OCI-LY3 (cell line): ENCODE measurements at regions not wholly inside any gene's neighbourhood (a gene's known extent, or its start where the extent isn't known, plus 50 kb on each side); places are given as distances from the start of the nearest gene placed in this dataset.

Source experiments
- H2AFZ ChIP-seq: fragments of 200-600, 300-600 bp; shearing (Covaris generic); 2 replicates; pipeline ENCODE4 v1.6.0; 2014; ENCODE audit warnings: antibody characterized with exemption, low read depth, low read length
- H3K27ac ChIP-seq: fragments of 200-600, 300-600 bp; sonication (generic); 2 replicates; pipeline ENCODE4 v1.5.1; 2014; ENCODE audit warnings: mild to moderate bottlenecking, low read length, moderate library complexity, mixed read lengths
- H3K27me3 ChIP-seq: fragments of 200-600, 300-600 bp; sonication (generic); 2 replicates; pipeline ENCODE4 v1.6.1; 2014; ENCODE audit warnings: low read depth, low read length, mixed read lengths
- H3K36me3 ChIP-seq: fragments of 200-600, 300-600 bp; sonication (generic); replicated peaks from 2 replicates; pipeline ENCODE3; 2014; ENCODE audit warnings: low read depth, low read length, mixed read lengths
- H3K4me1 ChIP-seq: fragments of 300-600, 200-600 bp; sonication (generic); 2 replicates; pipeline ENCODE4 v1.6.1; 2014; ENCODE audit warnings: low read length, mixed read lengths
- H3K4me2 ChIP-seq: fragments of 200-600, 300-600 bp; sonication (generic); 2 replicates; pipeline ENCODE4 v1.6.1; 2014; ENCODE audit warnings: low read length, mixed read lengths
- H3K4me3 ChIP-seq: fragments of 300-600, 200-600 bp; sonication (generic); 2 replicates; pipeline ENCODE4 v1.5.1; 2014; ENCODE audit warnings: antibody characterized with exemption, mild to moderate bottlenecking, low read length, moderate library complexity
- H3K79me2 ChIP-seq: fragments of 300-600, 200-600 bp; shearing (Covaris generic); 2 replicates; pipeline ENCODE4 v1.6.1; 2014; ENCODE audit warnings: mild to moderate bottlenecking, low read length, mixed read lengths
- H3K9ac ChIP-seq: fragments of 300-600, 200-600 bp; shearing (Covaris generic); 2 replicates; pipeline ENCODE4 v1.6.0; 2014; ENCODE audit warnings: mild to moderate bottlenecking, low read length, moderate library complexity
- H3K9me3 ChIP-seq: fragments of 200-600, 300-600 bp; shearing (Covaris generic); 2 replicates; pipeline ENCODE4 v1.6.1; 2014; ENCODE audit warnings: low read length, mixed read lengths; ENCODE audit not compliant: insufficient read depth
- H4K20me1 ChIP-seq: fragments of 200-600, 300-600 bp; sonication (generic); 2 replicates; pipeline ENCODE4 v1.6.1; 2016; ENCODE audit warnings: low read length, mixed read lengths; ENCODE audit not compliant: insufficient read depth
- EZH2phosphoT487 ChIP-seq: fragments of 200-600 bp; shearing (Covaris generic); IDR thresholded peaks from 2 replicates; pipeline ENCODE4 v1.6.1; 2018; ENCODE audit warnings: antibody characterized with exemption, mixed run types, low read depth
- TF ChIP-seq, protein P1 (sequence below): fragments of 200-600, 300-600 bp; sonication (generic); IDR thresholded peaks from 2 replicates; pipeline ENCODE4 v1.5.1; 2014; ENCODE audit warnings: antibody characterized with exemption, low read length, low read depth

DNA sequence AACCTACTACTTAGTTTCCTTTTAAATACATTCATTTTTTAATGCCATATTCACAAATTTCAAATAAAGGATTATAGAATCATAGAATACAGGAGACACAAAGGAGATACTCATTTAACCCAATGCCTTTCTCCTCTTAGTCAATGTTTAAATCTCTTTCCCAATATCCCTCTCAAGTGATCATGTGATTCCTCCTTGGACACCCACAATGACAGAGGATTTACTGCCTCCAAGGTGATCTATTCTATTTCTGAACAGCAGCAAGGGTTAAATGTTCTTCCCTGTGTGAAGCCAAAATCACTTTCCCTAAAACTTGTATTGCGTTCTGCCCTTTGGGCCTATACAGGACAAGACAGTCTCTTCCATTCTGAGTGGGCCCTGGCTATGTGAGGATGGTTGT lies 73.3 kb upstream of the PICALM start:
- Histone ChIP-seq H3K27ac (no peak overlapping the region), H4K20me1 (no peaks in the 10 kb centered on the region), H3K4me3 (no peak overlapping the region), H3K79me2 (no peaks in the 10 kb centered on the region), H3K9ac (no peak overlapping the region), H3K36me3 (no peaks in the 10 kb centered on the region), H3K4me2 (no peak overlapping the region), H3K27me3 (no peaks in the 10 kb centered on the region), H3K4me1 (peaks cover 64% of the 10 kb centered on the region), H2AFZ (no peak overlapping the region), H3K9me3 (no peaks in the 10 kb centered on the region)
- TF ChIP-seq EZH2phosphoT487, result no peak
- TF ChIP-seq, protein P1, sequence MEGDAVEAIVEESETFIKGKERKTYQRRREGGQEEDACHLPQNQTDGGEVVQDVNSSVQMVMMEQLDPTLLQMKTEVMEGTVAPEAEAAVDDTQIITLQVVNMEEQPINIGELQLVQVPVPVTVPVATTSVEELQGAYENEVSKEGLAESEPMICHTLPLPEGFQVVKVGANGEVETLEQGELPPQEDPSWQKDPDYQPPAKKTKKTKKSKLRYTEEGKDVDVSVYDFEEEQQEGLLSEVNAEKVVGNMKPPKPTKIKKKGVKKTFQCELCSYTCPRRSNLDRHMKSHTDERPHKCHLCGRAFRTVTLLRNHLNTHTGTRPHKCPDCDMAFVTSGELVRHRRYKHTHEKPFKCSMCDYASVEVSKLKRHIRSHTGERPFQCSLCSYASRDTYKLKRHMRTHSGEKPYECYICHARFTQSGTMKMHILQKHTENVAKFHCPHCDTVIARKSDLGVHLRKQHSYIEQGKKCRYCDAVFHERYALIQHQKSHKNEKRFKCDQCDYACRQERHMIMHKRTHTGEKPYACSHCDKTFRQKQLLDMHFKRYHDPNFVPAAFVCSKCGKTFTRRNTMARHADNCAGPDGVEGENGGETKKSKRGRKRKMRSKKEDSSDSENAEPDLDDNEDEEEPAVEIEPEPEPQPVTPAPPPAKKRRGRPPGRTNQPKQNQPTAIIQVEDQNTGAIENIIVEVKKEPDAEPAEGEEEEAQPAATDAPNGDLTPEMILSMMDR, result no peak

DNA sequence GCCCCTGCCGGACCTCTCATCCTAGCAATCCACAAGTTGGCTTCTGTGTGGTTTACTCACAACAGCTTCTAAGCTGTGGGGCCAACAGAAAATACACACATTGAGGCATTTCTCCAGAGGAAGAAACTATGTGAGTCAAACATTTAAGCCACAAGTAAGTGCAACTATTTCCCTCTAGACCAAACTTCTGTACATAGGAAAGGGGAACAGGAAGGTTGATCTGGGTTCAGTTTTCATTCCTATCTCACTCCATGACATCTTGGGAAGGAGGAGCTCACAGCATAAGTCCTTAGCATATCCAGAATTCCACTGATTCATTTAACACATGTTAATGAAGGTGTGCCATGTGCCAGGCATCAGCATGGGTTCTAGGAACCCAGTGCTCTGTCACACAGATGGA lies 72.8 kb upstream of the PICALM start:
- no peak for TF ChIP-seq EZH2phosphoT487
- no peaks in the 10 kb centered on the region for H3K79me2 ChIP-seq
- H4K20me1 ChIP-seq, result no peaks in the 10 kb centered on the region
- no peak overlapping the region for H2AFZ ChIP-seq
- H3K4me1 ChIP-seq, result peaks cover 60% of the 10 kb centered on the region
- H3K27ac ChIP-seq, result no peak overlapping the region
- no peaks in the 10 kb centered on the region for H3K9me3 ChIP-seq
- H3K4me3 ChIP-seq, result no peak overlapping the region
- H3K36me3 ChIP-seq, result no peaks in the 10 kb centered on the region
- H3K9ac ChIP-seq, result no peak overlapping the region
- no peak overlapping the region for H3K4me2 ChIP-seq
- H3K27me3 ChIP-seq, result no peaks in the 10 kb centered on the region

DNA sequence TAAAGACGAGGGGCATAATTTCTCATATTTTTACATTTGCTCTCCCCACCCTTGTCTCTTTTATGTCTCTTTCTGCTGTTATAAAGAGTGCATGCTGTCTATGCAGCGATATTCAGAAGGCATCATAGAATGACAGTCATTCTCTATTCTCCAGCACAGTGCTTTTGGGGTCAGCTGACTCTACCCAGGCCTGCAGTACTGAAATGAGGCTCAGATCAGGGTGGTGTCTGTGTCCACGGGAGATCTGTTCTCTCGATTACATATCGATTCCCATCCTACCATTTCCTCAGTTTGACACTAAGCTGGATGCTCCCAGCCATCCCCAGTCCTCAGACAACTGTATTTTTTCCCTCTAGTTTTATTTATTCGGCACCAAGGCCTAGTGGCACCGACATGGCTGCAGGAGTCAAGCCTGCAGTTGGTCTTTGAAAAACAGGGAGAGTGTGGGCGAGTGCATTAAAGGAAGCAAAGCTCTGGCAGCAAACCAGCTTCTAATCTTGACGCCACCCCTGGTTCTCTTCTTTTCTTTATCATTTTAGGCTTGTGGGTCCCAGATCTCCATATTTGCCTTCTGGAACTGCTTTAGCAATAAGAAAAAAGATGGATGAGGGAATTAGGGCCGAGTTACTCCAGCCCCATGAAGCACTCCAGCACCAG lies 71.6 kb upstream of the PICALM start:
- TF ChIP-seq EZH2phosphoT487, result no peak
- TF ChIP-seq, protein P1, result no peak
- H3K27ac ChIP-seq, result no peak overlapping the region
- no peak overlapping the region for H3K9ac ChIP-seq

DNA sequence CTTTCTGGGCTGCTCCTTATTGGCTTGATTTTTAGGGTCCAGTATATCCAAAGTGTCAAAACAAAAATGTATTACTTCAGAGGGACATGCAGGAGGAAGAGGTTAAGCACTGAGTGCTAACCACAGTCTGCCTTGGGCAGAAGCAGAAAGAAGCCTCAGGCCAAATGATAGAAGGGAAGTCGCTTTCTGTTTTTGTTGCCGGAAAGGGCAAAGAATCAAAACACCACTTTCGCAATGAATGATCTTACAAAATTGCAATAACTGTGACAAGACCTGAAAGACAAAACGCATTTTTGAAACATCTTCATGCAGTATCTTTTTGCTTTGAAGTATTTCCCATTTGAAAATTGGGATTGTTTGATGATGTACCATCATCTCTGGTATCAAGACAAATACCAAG lies 70.1 kb upstream of the PICALM start:
- Histone ChIP-seq H3K27me3 (no peaks in the 10 kb centered on the region), H3K36me3 (no peaks in the 10 kb centered on the region), H3K79me2 (no peaks in the 10 kb centered on the region), H4K20me1 (no peaks in the 10 kb centered on the region), H3K27ac (peak overlapping the region; percentile 77), H3K4me3 (peak overlapping the region; percentile 44), H3K4me2 (peak overlapping the region; percentile 68), H3K9me3 (no peaks in the 10 kb centered on the region), H2AFZ (peak overlapping the region; percentile 72), H3K9ac (peak overlapping the region; percentile 46), H3K4me1 (peaks cover 34% of the 10 kb centered on the region)
- TF ChIP-seq EZH2phosphoT487, result no peak
- TF ChIP-seq, protein P1, result no peak

More for the DNA sequence above, 71.6 kb upstream of the PICALM start:
- Histone ChIP-seq H4K20me1 (no peaks in the 10 kb centered on the region), H3K36me3 (no peaks in the 10 kb centered on the region), H2AFZ (no peak overlapping the region), H3K4me2 (no peak overlapping the region), H3K4me3 (no peak overlapping the region), H3K9me3 (no peaks in the 10 kb centered on the region), H3K4me1 (peaks cover 47% of the 10 kb centered on the region), H3K79me2 (no peaks in the 10 kb centered on the region), H3K27me3 (no peaks in the 10 kb centered on the region)
